Thoracic aorta (tissue), 2 donors: ENCODE measurements at regions not wholly inside any gene's neighbourhood (a gene's known extent, or its start where the extent isn't known, plus 50 kb on each side); places are given as distances from the start of the nearest gene placed in this dataset.

Experiments used
- ATAC-seq: fragments of 150-250 bp; one replicate; pipeline ENCODE4 v1.8.0; 2017; ENCODE audit warnings: low read depth; ENCODE audit not compliant: insufficient number of reproducible peaks, low FRiP score
- DNase-seq: peaks from one replicate; pipeline ENCODE4 v3.0.0-alpha.2; 2020; ENCODE audit warnings: low spot score
- H3K27ac ChIP-seq, 2 donors: fragments of 200-600 bp; sonication (generic); 1 replicate in 1 of 2; 2 replicates in 1 of 2; pipeline ENCODE4 v1.5.1; 2016; ENCODE audit warnings: mild to moderate bottlenecking in 2 of 2, moderate library complexity in 2 of 2
- H3K27me3 ChIP-seq: fragments of 200-600 bp; sonication (generic); replicated peaks from 2 replicates; pipeline ENCODE4 v1.6.0; 2016; ENCODE audit warnings: mild to moderate bottlenecking; ENCODE audit not compliant: insufficient read depth
- H3K36me3 ChIP-seq: fragments of 200-600 bp; sonication (generic); one replicate; pipeline ENCODE4 v1.5.1; 2016
- H3K4me1 ChIP-seq, 2 donors: fragments of 200-600 bp; sonication (generic); 1 replicate in 1 of 2; 2 replicates in 1 of 2; pipeline versions ENCODE4 v1.5.1 to v1.6.0; 2016; ENCODE audit warnings: low read depth in 2 of 2, mild to moderate bottlenecking in 1 of 2; ENCODE audit not compliant: control insufficient read depth in 1 of 2
- H3K4me3 ChIP-seq: fragments of 200-600 bp; sonication (generic); 2 replicates; pipeline ENCODE4 v1.5.1; 2016; ENCODE audit warnings: mild to moderate bottlenecking
- H3K9me3 ChIP-seq: fragments of 200-600 bp; sonication (generic); 2 replicates; pipeline ENCODE4 v1.5.1; 2016
- CTCF ChIP-seq: fragments of 200-600 bp; sonication (generic); IDR thresholded peaks from one replicate; pipeline ENCODE4 v1.5.1; 2019; ENCODE audit warnings: antibody characterized with exemption

GRCh38 chr5:92390657-92391056, 1007.5 kb upstream of the ARRDC3 start:
- Histone ChIP-seq H3K36me3 (no peaks in the 10 kb centered on the region), H3K4me3 (no peak overlapping the region), H3K9me3 (no peaks in the 10 kb centered on the region), H3K27me3 (no peaks in the 10 kb centered on the region), H3K4me1 (no peaks in the 10 kb centered on the region), H3K27ac (no peak overlapping the region)
- no peak for ATAC-seq
- TF ChIP-seq CTCF = no peak
- DNase-seq = no peak

- ATAC-seq = no peak
- Histone ChIP-seq H3K27ac (no peak overlapping the region), H3K36me3 (no peaks in the 10 kb centered on the region), H3K27me3 (no peaks in the 10 kb centered on the region), H3K4me1 (no peaks in the 10 kb centered on the region), H3K4me3 (no peak overlapping the region), H3K9me3 (no peaks in the 10 kb centered on the region)
- no peak for DNase-seq
- TF ChIP-seq CTCF = no peak
Measured at GRCh38 chr5:92380069-92380770, 997.1 kb upstream of the ARRDC3 start.

GRCh38 chr5:92378966-92379611, 996.0 kb upstream of the ARRDC3 start:
- no peak for TF ChIP-seq CTCF
- no peaks in the 10 kb centered on the region for H3K36me3 ChIP-seq
- H3K27ac ChIP-seq = no peak overlapping the region

GRCh38 chr5:92374859-92375258, 991.7 kb upstream of the ARRDC3 start:
- DNase-seq (no peak), ATAC-seq (no peak)
- no peaks in the 10 kb centered on the region for H3K27me3 ChIP-seq
- H3K9me3 ChIP-seq = no peaks in the 10 kb centered on the region
- H3K4me3 ChIP-seq = no peak overlapping the region
- no peak for TF ChIP-seq CTCF
- no peaks in the 10 kb centered on the region for H3K36me3 ChIP-seq
- no peaks in the 10 kb centered on the region for H3K4me1 ChIP-seq
- H3K27ac ChIP-seq = no peak overlapping the region

More at GRCh38 chr5:92378966-92379611, 996.0 kb upstream of the ARRDC3 start:
- H3K4me3 ChIP-seq = no peak overlapping the region
- H3K27me3 ChIP-seq = no peaks in the 10 kb centered on the region
- no peaks in the 10 kb centered on the region for H3K9me3 ChIP-seq
- no peak for ATAC-seq
- no peaks in the 10 kb centered on the region for H3K4me1 ChIP-seq
- no peak for DNase-seq

GRCh38 chr5:92372766-92373165, 989.6 kb upstream of the ARRDC3 start:
- H3K9me3 ChIP-seq = no peaks in the 10 kb centered on the region
- no peak for ATAC-seq
- no peaks in the 10 kb centered on the region for H3K4me1 ChIP-seq
- H3K4me3 ChIP-seq = no peak overlapping the region
- no peaks in the 10 kb centered on the region for H3K36me3 ChIP-seq
- DNase-seq = no peak
- no peak overlapping the region for H3K27ac ChIP-seq
- TF ChIP-seq CTCF = no peak
- H3K27me3 ChIP-seq = no peaks in the 10 kb centered on the region
